GM12878 (cell line): ENCODE measurements at regions not wholly inside any gene's neighbourhood (a gene's known extent, or its start where the extent isn't known, plus 50 kb on each side); places are given as distances from the start of the nearest gene placed in this dataset.

ENCODE experiments used
- ATAC-seq: fragments of 200-7000 bp; cut with Tn5 transposase; 3 replicates; pipeline ENCODE4 v1.9.1; 2020; ENCODE audit warnings: mild to moderate bottlenecking, moderate library complexity
- BruUV-seq: library from RNA; stranded (reverse); fragments of 400-500 nt; replicated peaks from 2 replicates; lab custom pipeline; 2021; lab: Mats Ljungman, UMichigan
- CTCF ChIA-PET: fragments of 300-600 bp; sonication (Branson Sonifier 250); formaldehyde crosslinking; extraction: SDS; loops from one replicate; lab custom pipeline; 2021; ENCODE audit warnings: inconsistent platforms; lab: Yijun Ruan, JAX
- POLR2A ChIA-PET: fragments of 350-600 bp; formaldehyde crosslinking; extraction: SDS; loops from one replicate; lab custom pipeline; 2021; ENCODE audit warnings: inconsistent platforms; lab: Charles Lee
- RAD21 ChIA-PET: fragments of 300-600 bp; sonication (Branson Sonifier 250); formaldehyde crosslinking; loops from one replicate; lab custom pipeline; 2023; ENCODE audit warnings: antibody characterized with exemption; ENCODE audit not compliant: unreplicated experiment; lab: Charles Lee
- SMC1A ChIA-PET: fragments of 300-600 bp; sonication (Branson Sonifier 250); formaldehyde crosslinking; loops from one replicate; lab custom pipeline; 2023; ENCODE audit not compliant: unreplicated experiment, uncharacterized antibody; lab: Charles Lee
- DNase-seq: peaks from one replicate; pipeline ENCODE4 v3.0.0-alpha.2; 2011; ENCODE audit warnings: low read depth, low spot score
- FAIRE-seq: peaks from 3 replicates; lab custom pipeline; 2011; peaks lifted over from hg19 to GRCh38; lab: Jason Lieb, UNC
- H2AFZ ChIP-seq: 2 replicates; pipeline ENCODE4 v1.6.0; 2011; ENCODE audit warnings: low read depth, low read length, control low read depth; ENCODE audit not compliant: control insufficient read depth
- H3K27ac ChIP-seq: 2 replicates; pipeline ENCODE4 v1.5.1; 2011; ENCODE audit warnings: control low read depth; ENCODE audit not compliant: control insufficient read depth, insufficient read depth
- H3K27me3 ChIP-seq, 2 experiments: replicated peaks in 1 of 2; 2 replicates each; pipeline versions ENCODE4 v1.6.0 to v1.6.1; 2011; ENCODE audit warnings: low read length in 1 of 2; ENCODE audit not compliant: control insufficient read depth in 2 of 2, insufficient read depth in 2 of 2
- H3K36me3 ChIP-seq, 2 experiments: 2 replicates each; pipeline ENCODE4 v1.5.1; 2011; ENCODE audit warnings: low read length in 1 of 2; ENCODE audit not compliant: control insufficient read depth in 2 of 2, insufficient read depth in 2 of 2
- H3K4me1 ChIP-seq: 2 replicates; pipeline ENCODE4 v1.6.1; 2011; ENCODE audit warnings: mild to moderate bottlenecking, low read length, moderate library complexity, mixed read lengths; ENCODE audit not compliant: control insufficient read depth, insufficient read depth
- H3K4me2 ChIP-seq: 2 replicates; pipeline ENCODE4 v1.6.0; 2011; ENCODE audit warnings: control low read depth; ENCODE audit not compliant: control insufficient read depth, insufficient read depth
- H3K4me3 ChIP-seq: fragments of 200-600 bp; sonication (generic); 2 replicates; pipeline ENCODE4 v1.5.1; 2016
- H3K79me2 ChIP-seq: 2 replicates; pipeline ENCODE4 v1.6.0; 2011; ENCODE audit warnings: low read length; ENCODE audit not compliant: control insufficient read depth, insufficient read depth
- H3K9ac ChIP-seq: 2 replicates; pipeline ENCODE4 v1.8.0; 2011; ENCODE audit warnings: low read length, control low read depth, mixed read lengths; ENCODE audit not compliant: control insufficient read depth, insufficient read depth
- H3K9me3 ChIP-seq: replicated peaks from 3 replicates; pipeline ENCODE4 v1.5.1; 2011; ENCODE audit warnings: mild to moderate bottlenecking, low read length; ENCODE audit not compliant: control insufficient read depth, insufficient read depth
- H4K20me1 ChIP-seq: 2 replicates; pipeline ENCODE4 v1.6.0; 2011; ENCODE audit not compliant: control insufficient read depth, insufficient read depth
- BCLAF1 ChIP-seq: fragments of 450-650 bp; IDR thresholded peaks from 2 replicates; pipeline ENCODE4 v1.6.1; 2017; ENCODE audit warnings: antibody characterized with exemption, mild to moderate bottlenecking, moderate library complexity
- CREM ChIP-seq: IDR thresholded peaks from 2 replicates; pipeline ENCODE4 v1.6.1; 2014; ENCODE audit warnings: antibody characterized with exemption, low read depth
- KDM1A ChIP-seq: fragments of 200-600 bp; sonication (generic); IDR thresholded peaks from 2 replicates; pipeline ENCODE4 v1.6.1; 2016; ENCODE audit warnings: borderline replicate concordance
- NFIC ChIP-seq: IDR thresholded peaks from 2 replicates; pipeline ENCODE4 v1.6.1; 2012; ENCODE audit warnings: low read depth, mild to moderate bottlenecking, inconsistent platforms, low read length, moderate library complexity
- RB1 ChIP-seq: fragments of 450-650 bp; formaldehyde crosslinking; IDR thresholded peaks from 2 replicates; pipeline ENCODE4 v1.6.1; 2017; ENCODE audit warnings: mild to moderate bottlenecking, borderline replicate concordance
- SUZ12 ChIP-seq: fragments of 200-600 bp; sonication (generic); IDR thresholded peaks from one replicate; pipeline ENCODE4 v1.6.1; 2018; ENCODE audit warnings: antibody characterized with exemption, mild to moderate bottlenecking; ENCODE audit not compliant: unreplicated experiment
- TCF3 ChIP-seq: IDR thresholded peaks from 2 replicates; pipeline ENCODE4 v1.6.1; 2012; ENCODE audit warnings: low read depth, mild to moderate bottlenecking, low read length, borderline replicate concordance; ENCODE audit not compliant: insufficient read depth
- ZBTB33 ChIP-seq: fragments of 450-650 bp; IDR thresholded peaks from 2 replicates; pipeline ENCODE4 v1.6.1; 2017; ENCODE audit warnings: mild to moderate bottlenecking
- ZNF384 ChIP-seq: IDR thresholded peaks from 2 replicates; pipeline ENCODE4 v1.6.1; 2012; ENCODE audit warnings: low read depth, mild to moderate bottlenecking, low read length, improper control_type of control experiment, borderline replicate concordance
- WGBS: methylation state at CpG from one replicate; pipeline ENCODE4 v1.1.6; 2016; ENCODE audit warnings: low lambda C conversion rate; ENCODE audit not compliant: insufficient replicate concordance, insufficient coverage; ENCODE audit errors: missing lambda C conversion rate; 5-methylcytosine and 5-hydroxymethylcytosine counted together
- in situ Hi-C: fragments of 300-500 bp; cut with MboI; formaldehyde crosslinking; loops from 9 replicates; pipeline ENCODE4 v1.14.3; 2018; ENCODE audit warnings: mixed read lengths
- intact Hi-C: fragments of 100-400 bp; cut with micrococcal nuclease; formaldehyde crosslinking; loops from one replicate; pipeline ENCODE4 v1.14.2; 2022; ENCODE audit not compliant: unreplicated experiment

GRCh38 chrX:34275699-34276098, 143.6 kb upstream of the FAM47A start:
- Histone ChIP-seq H3K4me2 (no peak overlapping the region), H3K4me1 (no peaks in the 10 kb centered on the region), H3K4me3 (no peak overlapping the region), H3K9ac (no peak overlapping the region), H3K79me2 (no peaks in the 10 kb centered on the region), H3K9me3 (no peaks in the 10 kb centered on the region), H3K36me3 (no peaks in the 10 kb centered on the region), H3K27ac (no peak overlapping the region), H3K27me3 (no peaks in the 10 kb centered on the region), H4K20me1 (no peaks in the 10 kb centered on the region), H2AFZ (no peak overlapping the region)
- DNase-seq = no peak
- ATAC-seq = no peak
- RAD21 ChIA-PET = no interaction called here
- in situ Hi-C loops (loop anchor here (25.0 kb wide), 1 partner anchor 1863 kb away; no protein-coding TSS in a partner anchor), intact Hi-C loops (no loop called here)
- TF ChIP-seq NFIC = no peak
- no peak for TF ChIP-seq KDM1A
- TF ChIP-seq TCF3 = no peak
- no peak for TF ChIP-seq BCLAF1
- no peak for TF ChIP-seq ZNF384
- TF ChIP-seq ZBTB33 = no peak
- no peak for TF ChIP-seq SUZ12
- TF ChIP-seq CREM = no peak
- no peak for TF ChIP-seq RB1
- no peak for FAIRE-seq
- 0% methylated on average over 1 of the region's 1 CpG for WGBS
- POLR2A ChIA-PET = no interaction called here
- CTCF ChIA-PET = interaction anchor here (0.6 to 2.4 kb wide), 2 partner anchors 25 to 841 kb away, joined by 3 to 11 read pairs; no protein-coding TSS in a partner anchor
- no TSS peak for BruUV-seq
- SMC1A ChIA-PET = interaction anchor here (1.7 kb wide), 1 partner anchor 841 kb away, joined by 7 read pairs; no protein-coding TSS in a partner anchor
